ENCODE measurements at regions not wholly inside any gene's neighbourhood (a gene's known extent, or its start where the extent isn't known, plus 50 kb on each side); places are given as distances from the start of the nearest gene placed in this dataset.

DNA sequence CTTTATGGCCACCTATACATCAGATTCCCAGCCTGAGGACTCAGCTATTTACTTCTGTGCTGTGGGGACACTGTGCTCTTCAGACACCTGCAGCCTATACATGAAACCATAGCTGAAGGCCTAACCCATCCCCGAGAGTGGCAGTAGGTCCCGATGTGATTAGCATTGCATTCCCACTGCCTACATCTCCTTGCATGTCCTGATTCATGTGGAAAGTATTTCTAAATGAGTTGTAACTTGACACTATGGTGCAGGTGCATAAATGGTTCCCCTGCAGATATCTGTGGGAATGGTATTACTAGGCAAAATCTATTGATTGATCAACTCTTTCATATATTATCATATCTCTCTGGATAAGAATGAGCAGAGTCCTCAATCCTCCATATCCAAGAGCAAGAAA is 433.5 kb downstream of the DAD1 start:
- no peak for TF ChIP-seq POLR2A (IDR thresholded peaks at IDR 0.05)
- TF ChIP-seq, protein P1, sequence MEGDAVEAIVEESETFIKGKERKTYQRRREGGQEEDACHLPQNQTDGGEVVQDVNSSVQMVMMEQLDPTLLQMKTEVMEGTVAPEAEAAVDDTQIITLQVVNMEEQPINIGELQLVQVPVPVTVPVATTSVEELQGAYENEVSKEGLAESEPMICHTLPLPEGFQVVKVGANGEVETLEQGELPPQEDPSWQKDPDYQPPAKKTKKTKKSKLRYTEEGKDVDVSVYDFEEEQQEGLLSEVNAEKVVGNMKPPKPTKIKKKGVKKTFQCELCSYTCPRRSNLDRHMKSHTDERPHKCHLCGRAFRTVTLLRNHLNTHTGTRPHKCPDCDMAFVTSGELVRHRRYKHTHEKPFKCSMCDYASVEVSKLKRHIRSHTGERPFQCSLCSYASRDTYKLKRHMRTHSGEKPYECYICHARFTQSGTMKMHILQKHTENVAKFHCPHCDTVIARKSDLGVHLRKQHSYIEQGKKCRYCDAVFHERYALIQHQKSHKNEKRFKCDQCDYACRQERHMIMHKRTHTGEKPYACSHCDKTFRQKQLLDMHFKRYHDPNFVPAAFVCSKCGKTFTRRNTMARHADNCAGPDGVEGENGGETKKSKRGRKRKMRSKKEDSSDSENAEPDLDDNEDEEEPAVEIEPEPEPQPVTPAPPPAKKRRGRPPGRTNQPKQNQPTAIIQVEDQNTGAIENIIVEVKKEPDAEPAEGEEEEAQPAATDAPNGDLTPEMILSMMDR (IDR thresholded peaks at IDR 0.05): no peak
